HG02623 (cell line): ENCODE measurements at regions not wholly inside any gene's neighbourhood (a gene's known extent, or its start where the extent isn't known, plus 50 kb on each side); places are given as distances from the start of the nearest gene placed in this dataset.
"Not testable (repeated sequence)": the region's sequence is repeated elsewhere in the genome, so short reads cannot be mapped to it uniquely, and the experiment has no call there.

Experiments
- ATAC-seq: cut with Tn5 transposase; IDR thresholded peaks from one replicate; pipeline ENCODE4 v1.9.1; 2021; ENCODE audit warnings: moderate library complexity; ENCODE audit not compliant: unreplicated experiment

DNA sequence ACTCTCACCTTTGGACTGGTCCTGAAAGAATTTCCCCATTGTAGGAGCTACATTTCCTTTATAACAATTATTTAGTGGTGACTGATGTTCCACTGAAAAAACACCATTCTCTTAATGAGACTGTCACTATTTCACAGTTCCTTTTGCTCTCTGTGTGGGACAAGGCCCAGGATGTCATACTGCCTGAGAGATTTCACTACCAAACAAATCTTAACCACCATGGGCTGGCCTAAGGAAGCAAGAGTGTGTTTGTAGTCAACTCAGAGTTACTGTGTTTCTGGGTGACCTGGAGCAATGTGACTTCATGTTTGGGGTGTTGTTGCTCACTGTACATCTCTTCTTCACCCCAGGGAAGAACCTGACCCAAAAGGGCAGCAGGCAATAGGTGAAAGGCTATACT lies 50.1 kb upstream of the ZNF608 start:
- ATAC-seq, result peak; percentile 61

DNA sequence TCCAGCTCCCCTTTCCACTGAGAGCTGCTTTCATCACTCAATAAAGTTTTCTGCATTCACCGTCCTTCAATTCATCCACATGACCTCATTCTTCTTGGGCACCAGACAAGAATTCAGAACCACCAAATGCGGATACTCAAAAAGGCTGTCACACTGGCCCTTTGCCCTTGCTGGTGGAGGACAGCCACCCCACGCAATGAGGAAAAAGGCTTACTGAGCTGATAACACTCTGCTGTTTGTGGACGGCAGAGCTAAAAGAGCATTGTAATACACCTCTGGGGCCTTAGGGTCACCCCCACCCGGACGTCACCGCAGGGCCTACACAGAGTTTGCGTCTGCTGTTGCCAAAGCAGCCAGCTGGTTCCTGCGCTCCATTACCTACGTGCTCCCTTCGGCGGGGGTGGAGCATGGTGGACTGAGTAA lies 51.2 kb upstream of the ZNF608 start:
- ATAC-seq, result no peak

DNA sequence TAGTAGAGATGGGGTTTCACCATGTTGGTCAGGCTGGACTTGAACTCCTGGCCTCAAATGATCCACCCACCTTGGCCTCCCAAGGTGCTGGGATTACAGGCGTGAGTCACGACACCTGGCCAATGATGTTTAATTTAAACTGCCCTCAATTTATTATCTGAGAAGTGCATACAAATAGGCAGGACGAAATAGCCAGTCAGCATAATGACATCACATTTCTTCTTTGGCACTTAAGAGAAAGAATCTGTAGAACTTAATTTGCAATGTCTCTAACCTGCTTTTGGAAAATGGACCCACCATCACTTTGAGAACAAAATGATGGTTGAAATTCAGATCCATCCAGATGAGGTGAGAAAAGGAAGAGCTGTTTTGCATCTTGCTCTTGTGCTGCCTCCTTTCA lies 52.5 kb upstream of the ZNF608 start:
- ATAC-seq, result no peak

DNA sequence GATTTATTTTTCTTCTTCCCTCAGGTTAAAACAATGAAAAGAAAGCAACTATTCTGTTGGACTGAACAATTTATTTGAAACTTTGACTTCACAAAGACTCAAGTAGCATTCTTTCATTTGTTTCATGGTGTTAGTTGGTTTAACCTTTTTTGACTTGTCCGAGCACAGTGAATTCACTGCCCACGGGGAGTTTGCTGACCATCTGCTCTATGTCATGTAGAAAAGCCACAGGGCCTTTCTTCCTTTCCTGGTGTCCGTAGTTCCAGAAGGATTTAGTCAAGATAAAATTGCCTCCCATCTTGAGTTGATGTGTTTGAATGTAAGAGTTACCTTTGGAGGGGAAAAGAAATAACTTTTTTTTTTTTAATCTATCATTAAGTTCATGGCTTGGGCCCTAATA lies 55.1 kb upstream of the ZNF608 start:
- no peak for ATAC-seq

DNA sequence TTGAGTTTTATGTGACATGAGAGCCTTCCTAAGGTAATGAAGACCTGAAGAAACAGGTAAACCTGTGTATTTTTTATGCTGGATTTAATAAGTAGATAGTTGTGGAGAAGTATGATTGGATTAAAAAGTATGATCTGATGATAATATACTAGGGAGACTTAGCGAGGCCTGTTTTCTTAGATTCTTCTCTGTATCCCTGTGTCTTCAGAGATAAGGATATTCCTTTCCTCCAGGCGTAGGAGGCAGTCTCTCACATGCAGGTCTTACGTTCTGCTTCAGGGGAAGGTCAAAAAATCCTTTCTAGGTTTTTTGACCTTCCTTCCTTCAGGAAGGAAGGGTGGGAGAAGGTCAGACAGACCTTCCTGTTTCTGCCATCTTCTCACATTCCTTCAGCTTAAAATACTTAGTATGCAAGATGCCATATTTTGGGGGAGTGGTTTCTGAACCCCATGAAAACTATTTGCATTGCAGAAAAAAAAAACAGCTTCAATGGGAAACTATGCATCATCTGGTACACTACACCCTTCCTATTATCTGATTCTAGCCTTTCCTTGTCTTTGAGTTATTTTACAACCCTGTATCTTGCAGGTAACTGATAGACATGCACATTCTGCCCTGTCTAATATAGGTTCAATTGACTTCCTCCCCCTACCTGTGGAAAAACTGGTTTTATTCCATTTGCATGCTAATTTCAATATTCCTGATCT lies 57.3 kb upstream of the ZNF608 start:
- no peak for ATAC-seq

DNA sequence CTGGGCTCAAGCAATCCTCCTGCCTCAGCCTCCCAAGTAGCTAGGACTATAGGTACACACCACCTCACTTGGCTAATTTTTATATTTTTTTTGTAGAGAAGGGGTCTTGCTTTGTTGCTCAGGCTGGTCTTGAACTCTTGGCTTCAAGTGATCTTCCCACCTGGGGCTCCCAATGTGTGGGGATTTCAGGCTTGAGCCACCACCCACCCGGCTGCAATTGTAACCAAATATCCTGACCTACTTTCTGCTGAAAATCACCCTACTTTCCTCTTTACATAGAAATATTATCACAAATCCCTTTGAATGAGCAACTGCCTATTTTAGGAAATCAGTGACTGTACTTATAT lies 59.6 kb upstream of the ZNF608 start:
- no peak for ATAC-seq

DNA sequence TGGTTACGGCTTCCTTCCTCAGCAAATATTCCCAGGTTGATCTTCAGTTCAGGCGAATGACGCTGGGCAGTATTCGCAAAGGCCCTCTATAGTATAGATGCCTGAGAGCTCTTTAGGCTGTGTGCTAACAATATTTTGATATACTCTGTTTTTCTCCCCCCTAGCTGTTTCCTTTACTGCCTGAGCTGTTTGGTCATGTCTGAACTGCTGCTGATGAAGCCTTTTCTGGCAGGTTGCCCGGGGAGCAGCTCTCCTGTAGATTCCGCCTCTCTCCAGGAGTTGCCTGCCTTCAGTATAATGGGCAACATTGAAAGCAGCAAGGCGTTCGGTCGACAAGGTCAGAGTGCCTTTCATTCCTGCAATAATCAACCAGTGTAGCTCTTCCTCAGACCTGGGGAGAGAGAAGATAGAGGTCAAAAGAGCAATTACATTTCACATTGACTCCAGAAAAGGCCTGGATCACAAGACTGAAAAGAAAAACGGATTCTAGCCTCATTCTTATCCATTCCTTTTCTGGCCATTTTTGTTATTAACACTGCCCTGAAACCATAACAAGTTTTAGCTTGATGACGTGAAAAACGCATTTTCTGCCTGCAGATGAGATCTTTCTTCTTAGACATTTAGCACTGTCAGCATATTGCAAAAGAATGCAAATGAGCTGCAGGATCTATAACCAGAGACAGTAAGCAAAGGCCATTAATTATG lies 60.1 kb upstream of the ZNF608 start:
- no peak for ATAC-seq

DNA sequence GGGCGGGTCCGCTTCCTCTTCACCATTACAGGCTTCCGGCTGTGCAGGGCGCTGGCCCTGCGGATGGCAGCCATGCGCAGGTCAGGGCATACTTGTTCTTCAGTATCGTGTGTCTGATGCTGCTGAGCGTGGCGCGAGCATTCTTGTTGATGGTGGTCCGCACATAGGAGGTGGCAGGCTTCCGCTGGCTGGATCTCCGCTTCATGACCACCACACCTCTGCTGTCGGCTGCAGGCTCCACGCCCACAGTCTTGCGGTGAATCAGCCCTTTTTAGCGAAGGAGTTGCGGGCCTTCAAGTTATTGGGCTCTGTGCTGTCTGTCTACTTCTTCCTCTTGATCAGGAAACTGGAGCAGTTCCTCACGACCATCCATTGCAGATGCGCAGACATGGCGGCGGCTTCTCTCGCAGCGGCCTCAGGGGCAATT lies 62.4 kb upstream of the ZNF608 start:
- ATAC-seq, result no peak

DNA sequence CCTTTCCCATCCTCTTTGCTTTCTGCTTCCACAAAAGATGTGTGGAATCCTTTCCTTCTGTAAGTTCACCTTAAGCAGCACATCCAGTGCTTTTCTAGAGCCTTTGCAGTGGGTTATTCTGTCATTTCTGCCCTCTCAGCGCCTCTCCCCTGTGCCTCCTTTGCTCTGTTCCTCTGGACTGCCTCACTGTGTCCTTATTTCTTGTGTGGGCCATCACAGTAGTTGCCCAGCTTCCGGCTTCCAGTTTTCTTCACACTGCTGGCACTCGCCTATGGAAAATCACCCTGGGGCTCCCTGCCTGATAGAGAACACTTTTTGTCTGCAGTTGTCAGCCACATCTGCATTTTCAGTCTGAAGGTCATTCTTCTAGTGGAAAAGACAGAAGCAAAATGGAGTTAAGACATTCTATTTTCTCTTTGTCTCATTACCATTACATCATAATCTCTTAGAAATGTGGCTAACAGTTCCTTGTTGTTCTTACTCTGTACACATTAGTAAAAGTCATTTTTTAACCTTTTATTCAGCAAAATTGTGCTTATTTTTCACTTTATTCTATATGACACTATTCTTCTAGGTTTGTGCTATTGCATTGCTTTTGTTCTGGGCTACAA lies 64.1 kb upstream of the ZNF608 start:
- no peak for ATAC-seq

DNA sequence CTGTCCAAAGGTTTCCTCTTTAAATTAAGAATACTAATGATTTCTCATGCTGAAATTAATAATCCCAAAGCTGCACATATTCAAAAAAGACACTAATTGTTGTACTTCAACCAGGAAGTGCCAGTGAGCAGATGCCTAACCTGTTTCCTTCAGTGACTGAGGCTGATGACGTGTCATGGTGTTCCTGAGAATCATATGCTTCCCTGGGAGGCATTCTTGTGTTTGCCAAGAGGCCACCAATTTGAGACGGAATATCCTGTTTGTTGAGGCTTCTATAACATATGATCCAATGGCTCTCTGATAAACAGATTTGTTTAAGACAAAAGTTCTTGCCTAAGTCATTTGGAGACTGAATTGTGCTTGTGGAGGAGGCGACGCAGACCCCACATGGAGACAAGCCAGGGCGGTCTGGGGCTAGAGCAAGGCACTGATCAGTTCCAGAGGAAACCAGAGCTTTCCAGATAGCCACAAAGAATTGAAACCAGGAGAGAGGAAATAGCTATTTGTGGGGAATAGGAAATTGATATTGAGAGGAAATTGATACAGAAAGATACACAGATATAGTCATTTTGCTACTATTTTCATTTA lies 66.4 kb upstream of the ZNF608 start:
- no peak for ATAC-seq

DNA sequence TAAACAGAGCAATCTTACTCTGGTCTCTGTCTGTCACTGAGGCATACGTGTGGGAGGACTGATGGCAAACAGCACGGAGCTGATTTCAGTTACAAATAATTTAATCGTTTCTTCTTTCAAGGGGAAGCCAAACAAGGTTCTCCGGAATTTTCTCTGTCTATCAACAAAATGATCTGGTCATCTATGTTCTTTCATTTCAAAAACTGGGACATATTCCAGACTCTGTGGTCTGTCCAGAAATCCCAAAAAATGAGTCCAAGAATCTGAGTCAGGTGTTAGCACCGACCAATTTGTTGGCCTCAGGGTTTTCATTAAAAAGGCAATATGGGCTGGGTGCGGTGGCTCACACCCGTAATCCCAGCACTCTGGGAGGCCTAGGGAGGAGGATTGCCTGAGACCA lies 69.9 kb upstream of the ZNF608 start:
- no peak for ATAC-seq

DNA sequence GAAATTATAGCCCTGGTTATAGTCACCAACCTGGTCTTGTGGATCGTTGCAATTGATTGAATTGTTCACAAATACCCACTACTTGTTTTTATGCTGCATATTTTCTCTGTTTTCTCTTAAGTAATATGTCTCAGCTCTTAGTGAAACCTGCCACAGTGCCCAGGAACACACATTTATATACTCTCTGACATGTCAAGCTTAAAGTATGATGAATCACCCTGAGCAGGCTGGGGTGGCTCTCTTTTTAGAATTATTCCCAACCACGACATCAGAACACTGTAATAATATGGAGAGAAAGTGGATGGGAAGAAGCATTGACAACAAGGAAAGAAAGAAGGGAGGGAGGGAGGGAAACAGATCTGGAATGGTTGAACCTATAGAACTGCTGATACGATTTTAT lies 72.8 kb upstream of the ZNF608 start:
- ATAC-seq, result no peak

DNA sequence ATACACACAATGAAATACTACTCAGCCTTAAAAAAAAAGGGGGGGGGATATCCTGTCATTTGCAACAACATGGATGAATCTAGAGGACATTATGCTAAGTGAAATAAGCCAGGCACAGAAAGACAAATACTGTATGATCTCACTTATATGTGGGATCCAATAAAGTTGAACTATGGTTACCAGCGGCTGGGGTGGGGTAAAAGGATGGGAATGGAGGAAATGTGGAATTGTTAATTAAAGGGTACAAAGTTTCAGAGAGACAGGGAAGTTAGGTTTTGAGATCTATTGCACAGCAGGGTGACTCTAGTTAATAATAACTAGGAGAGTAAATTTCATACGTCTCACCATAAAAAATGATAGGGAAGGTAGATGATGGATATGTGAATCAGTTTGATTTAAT lies 76.2 kb upstream of the ZNF608 start:
- ATAC-seq, result no peak

DNA sequence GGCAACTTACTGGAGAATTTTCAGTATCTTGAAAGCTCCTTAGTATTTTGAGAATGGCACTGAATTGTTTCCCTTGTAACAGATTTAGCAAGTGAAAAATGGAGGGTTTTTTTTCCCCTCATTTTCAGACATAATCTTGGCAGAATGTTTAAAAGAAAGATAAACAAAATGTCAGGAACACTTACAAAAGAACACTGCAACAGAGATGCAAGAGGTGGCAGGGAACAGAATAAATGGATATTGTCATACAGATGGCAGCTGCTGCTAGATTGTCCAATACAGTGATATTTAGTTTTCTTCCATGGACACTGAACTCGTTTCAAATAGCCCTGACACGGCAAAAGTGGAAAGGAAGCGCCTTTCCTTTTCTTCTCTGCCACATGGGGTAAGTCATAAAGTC lies 76.9 kb upstream of the ZNF608 start:
- ATAC-seq, result no peak

DNA sequence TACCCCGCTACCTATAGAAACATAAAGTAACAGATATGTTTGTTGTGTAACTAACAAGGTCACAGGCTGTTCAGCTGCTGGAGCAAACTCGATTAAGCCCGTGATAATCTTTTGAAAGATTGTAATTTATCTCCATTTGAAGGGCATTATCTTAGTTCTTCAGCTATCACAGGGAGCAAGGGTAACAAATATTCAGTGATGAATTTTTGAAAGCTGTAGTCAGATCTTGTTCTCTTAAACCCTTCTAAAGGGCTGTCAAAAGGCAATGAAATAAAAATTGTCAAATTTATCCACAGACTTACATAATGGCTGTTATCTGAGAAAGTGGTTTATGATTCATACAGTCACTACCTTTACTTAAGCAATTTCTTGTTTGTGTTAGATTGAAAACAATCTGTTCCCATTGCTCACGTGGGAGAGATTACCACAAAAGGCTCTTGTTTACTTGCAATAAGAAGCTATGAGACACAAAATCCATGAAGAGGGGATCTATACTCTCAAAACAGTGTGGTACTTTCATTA lies 78.3 kb upstream of the ZNF608 start:
- ATAC-seq, result no peak

DNA sequence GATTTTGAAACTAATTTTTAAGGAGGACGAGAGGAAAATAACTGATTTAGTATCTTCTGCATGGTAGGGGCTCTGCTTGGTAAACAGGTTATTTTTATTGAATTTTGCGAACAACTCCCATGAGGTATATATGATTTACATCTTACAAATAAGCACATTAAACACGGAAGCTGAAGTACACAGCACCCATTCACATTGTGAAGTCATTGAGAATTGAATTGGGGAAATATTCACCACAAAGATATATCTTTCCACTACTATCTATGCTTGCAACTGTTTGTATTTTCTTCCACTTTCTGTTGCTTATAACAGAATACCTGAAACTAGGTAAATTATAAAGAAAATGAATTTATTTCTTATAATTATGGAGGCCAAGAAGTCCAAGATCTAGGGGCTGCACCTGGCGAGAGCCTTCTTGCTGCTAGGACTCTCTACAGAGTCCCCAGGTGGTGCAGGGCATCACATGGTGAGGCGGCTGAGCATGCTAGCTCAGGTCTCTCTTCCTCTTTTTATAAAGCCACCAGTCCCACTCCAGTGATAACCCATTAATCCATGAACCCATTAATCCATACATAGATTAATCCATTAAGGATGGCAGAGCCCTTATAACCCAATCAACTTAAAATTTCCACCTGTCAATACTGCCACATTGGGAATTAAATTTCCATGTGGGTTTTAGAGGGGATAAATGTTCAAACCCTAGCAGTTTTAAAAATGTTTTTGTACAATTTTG lies 79.0 kb upstream of the ZNF608 start:
- ATAC-seq, result peak; percentile 90

DNA sequence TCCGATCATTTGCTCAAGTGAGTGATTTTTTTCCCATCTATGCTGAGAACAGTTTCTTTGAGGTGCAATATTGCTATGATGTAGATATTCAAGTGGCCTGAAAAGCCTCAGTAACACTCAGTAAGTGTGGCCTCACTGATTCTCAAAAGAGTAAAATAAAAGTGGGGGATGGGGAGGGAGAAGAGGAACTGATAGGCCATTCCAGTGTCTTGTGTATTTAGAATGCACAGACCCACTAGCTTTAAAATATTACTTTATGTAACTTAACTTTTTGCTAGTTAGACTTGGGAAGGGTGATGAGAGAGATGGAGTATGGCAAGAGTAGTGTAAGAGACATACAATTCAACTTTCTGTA lies 79.5 kb upstream of the ZNF608 start:
- ATAC-seq, result no peak

DNA sequence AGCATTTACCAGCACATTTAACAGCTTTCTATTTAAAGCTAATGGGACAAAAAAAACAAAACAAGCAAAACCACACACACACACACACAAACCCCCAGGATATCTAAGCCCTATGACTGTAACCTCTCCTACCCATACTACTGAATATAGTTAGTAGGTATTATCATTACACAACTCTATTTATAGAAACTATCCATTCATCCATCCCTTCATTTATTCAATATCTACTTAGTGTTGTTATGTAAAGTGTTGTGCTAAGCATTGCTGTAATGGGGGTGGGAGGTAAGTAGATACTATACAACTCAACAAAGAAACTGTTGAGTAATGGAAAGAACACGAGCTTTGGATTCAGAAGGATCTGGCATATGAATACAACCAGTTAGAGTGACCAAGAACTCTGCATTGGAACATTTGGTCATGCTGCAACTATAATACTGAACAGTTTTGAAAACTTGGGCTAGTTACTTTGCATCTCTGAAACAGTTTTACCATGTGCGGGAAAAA lies 82.3 kb upstream of the ZNF608 start:
- no peak for ATAC-seq

DNA sequence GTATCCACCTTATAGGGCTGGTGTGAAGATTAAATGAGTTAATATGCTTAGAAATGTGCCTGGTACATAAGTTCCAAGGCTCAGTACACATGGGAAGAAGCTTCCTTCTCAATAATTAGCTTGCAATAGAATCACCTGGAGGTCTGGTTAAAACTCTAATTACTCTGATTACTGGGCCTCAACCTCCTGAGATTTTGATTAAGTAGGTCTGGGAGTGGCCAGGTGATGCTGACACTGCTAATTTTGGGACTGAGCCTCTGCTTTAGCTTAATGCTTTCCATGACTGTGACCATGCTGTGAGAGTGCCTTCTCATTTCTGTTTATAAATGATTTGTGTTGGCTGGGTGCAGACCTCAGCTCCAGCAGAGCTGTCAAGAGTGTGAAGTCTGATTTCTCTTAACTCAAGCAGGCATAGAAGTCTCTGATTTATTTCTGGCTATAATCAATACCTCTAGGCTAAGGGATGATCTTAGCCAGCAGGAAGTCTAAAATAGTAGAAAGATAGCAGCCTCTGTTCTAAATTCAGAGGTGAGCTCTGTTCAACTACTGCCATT lies 85.3 kb upstream of the ZNF608 start:
- no peak for ATAC-seq

DNA sequence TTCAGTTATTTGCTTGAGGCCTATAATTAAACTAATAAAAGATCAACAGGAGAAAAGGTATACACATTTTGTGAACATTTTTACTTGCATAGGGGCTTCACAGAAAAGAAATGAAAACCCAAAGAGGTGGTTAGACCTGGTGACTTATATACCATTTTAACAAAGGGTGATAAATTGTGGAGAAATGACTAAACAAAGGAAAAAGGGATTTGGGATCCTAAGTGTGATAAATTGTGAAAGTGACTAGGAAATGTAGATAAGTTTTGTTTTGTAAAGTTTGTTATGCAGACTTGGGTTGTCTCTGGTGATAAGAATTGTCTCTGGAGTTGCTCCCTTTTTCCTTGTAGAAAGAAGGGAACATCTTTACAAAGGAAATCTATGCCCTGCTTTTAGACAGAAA lies 86.1 kb upstream of the ZNF608 start:
- no peak for ATAC-seq

DNA sequence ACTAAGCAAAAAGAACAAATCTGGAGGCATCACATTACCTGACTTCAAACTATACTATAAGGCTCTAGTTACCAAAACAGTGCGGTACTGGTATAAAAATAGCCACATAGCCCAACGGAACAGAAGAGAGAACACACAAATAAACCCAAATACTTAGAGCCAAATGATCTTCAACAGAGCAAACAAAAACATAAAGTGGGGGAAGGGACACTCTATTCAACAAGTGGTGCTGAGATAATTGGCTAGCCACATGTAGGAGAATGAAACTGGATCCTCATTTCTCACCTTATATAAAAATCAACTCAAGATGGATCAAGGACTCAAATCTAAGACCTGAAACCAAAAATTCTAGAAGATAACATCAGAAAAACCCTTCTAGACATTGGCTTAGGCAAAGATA lies 89.9 kb upstream of the ZNF608 start:
- ATAC-seq, result not testable (repeated sequence)
